ENCODE measurements at regions not wholly inside any gene's neighbourhood (a gene's known extent, or its start where the extent isn't known, plus 50 kb on each side); places are given as distances from the start of the nearest gene placed in this dataset.

DNA sequence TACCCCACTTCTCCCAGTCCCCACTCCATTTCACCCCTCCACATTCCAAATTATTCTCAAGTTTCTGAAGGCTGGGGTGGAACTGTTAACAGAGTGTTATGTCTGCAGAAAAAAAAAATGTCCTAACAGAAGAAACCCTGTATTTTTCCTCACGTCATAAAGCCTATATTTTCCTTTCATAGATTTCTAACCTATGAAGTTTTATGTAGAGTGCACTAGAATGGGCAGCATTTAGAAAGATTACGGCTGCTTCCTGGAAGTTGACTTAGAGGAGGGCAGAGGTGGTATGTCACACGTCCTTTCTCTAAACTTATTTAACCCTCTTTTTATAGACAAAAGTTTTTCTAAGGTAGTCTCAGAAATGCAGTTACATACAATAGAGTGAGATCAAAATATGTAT is 139.8 kb upstream of the TOM1L1 start:
- TF ChIP-seq POLR2AphosphoS5 (IDR thresholded peaks at IDR 0.05) (no peak), POLR2A (IDR thresholded peaks at IDR 0.05) (no peak), EP300 (IDR thresholded peaks at IDR 0.05) (no peak)
- TF ChIP-seq, protein P1, sequence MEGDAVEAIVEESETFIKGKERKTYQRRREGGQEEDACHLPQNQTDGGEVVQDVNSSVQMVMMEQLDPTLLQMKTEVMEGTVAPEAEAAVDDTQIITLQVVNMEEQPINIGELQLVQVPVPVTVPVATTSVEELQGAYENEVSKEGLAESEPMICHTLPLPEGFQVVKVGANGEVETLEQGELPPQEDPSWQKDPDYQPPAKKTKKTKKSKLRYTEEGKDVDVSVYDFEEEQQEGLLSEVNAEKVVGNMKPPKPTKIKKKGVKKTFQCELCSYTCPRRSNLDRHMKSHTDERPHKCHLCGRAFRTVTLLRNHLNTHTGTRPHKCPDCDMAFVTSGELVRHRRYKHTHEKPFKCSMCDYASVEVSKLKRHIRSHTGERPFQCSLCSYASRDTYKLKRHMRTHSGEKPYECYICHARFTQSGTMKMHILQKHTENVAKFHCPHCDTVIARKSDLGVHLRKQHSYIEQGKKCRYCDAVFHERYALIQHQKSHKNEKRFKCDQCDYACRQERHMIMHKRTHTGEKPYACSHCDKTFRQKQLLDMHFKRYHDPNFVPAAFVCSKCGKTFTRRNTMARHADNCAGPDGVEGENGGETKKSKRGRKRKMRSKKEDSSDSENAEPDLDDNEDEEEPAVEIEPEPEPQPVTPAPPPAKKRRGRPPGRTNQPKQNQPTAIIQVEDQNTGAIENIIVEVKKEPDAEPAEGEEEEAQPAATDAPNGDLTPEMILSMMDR (IDR thresholded peaks at IDR 0.05): no peak

Data from stomach (tissue), 4 donors.